Panc1 (cell line): ENCODE measurements at regions not wholly inside any gene's neighbourhood (a gene's known extent, or its start where the extent isn't known, plus 50 kb on each side); places are given as distances from the start of the nearest gene placed in this dataset.

Experiments
- TCF7L2 ChIP-seq: IDR thresholded peaks from 2 replicates; pipeline ENCODE4 v1.6.1; 2011; ENCODE audit warnings: mild to moderate bottlenecking, low read depth, low read length, inconsistent platforms
- TF ChIP-seq, protein P1 (sequence below): fragments of 450-650 bp; IDR thresholded peaks from 2 replicates; pipeline ENCODE4 v1.5.1; 2017; ENCODE audit warnings: mild to moderate bottlenecking

DNA sequence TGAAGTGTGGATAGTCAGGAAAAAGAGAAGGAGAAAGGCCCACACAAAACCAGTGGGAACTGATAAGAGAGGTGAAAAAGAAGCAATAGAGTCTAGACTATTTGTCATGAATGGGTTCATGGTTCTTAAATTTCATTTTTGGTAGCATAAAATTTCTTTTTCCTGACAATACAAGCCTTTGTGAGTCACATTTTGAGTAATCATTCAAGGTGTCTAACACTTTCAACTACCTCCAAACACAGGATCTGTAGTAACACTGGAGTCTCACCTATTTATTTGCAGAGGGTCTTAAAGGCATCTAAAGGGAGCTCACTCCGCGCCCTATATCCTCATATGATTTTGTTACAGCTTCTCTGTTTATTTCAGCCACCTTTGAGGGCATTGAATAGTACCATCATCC lies 96.0 kb downstream of the SAMD9 start:
- TF ChIP-seq, protein P1, sequence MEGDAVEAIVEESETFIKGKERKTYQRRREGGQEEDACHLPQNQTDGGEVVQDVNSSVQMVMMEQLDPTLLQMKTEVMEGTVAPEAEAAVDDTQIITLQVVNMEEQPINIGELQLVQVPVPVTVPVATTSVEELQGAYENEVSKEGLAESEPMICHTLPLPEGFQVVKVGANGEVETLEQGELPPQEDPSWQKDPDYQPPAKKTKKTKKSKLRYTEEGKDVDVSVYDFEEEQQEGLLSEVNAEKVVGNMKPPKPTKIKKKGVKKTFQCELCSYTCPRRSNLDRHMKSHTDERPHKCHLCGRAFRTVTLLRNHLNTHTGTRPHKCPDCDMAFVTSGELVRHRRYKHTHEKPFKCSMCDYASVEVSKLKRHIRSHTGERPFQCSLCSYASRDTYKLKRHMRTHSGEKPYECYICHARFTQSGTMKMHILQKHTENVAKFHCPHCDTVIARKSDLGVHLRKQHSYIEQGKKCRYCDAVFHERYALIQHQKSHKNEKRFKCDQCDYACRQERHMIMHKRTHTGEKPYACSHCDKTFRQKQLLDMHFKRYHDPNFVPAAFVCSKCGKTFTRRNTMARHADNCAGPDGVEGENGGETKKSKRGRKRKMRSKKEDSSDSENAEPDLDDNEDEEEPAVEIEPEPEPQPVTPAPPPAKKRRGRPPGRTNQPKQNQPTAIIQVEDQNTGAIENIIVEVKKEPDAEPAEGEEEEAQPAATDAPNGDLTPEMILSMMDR = no peak
- no peak for TF ChIP-seq TCF7L2
